ENCODE measurements at regions not wholly inside any gene's neighbourhood (a gene's known extent, or its start where the extent isn't known, plus 50 kb on each side); places are given as distances from the start of the nearest gene placed in this dataset.

DNA sequence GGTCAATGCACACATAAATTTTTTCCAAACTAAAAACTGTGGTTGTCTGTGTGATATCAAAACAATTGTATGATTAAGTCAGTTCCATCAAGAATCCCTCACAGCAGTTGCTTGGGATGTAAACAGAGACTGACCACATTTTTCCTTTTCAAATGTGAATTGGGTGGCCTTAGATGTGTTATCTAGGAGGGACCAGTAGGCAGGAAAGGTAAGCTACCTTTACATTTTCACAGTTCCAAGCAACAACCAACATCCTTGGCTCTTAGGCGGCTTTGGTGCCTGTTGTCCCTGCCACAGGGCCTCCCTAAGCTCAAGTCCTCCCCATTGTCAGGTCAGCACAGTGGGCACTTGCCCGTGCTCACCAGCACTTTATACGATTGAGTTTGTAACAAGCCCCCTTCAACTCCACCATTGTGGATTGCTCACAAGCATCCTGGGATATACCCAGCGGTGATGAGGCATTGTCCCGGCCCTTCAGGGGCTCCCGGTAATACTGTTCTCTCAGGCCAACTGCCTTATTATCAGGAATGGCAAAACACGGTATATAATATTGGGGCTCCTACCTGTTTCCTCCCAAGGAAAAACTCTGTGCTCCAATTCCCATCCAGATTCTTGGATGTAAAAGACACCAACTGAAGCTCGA, 114.9 kb upstream of the ANKRD1 start:
- WGBS (ENCODE audit: insufficient coverage): 92% methylated on average over 8 of the region's 8 CpGs
- no peak overlapping the region for H3K27ac Mint-ChIP-seq
- H3K4me1 ChIP-seq (ENCODE audit: control insufficient read depth, insufficient read depth, low read length): peaks cover 10% of the 10 kb centered on the region

DNA sequence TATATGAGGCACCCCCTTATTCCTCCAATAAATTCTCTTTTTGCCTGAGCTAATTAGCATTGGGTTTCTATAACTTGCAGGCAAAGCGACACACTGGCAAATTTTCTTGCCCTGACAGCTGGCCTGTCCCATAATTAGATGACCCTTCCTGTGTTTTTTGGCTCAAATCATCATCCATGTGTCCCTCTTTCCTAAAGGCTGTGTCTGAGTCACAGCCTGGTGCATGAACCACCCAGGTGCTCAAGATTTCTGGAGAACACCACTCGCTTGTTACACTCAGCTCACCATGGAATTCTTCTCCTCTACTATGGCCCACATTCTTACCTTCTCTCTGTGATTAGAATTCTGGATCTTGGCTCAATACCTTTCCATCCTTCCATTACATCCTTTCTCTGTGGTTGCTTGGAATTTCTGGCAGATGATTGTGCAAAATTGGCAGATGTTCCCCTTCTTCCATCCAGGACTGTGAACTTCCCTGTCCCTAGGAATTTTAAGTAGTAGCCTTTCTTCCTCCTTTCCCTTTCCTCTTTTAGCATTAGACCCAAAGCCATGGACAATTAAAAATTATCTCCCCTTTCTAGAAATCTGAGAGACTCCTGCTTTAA, 116.0 kb upstream of the ANKRD1 start:
- DNase-seq (no peak), ATAC-seq (no peak)
- Histone ChIP-seq H3K9me3 (ENCODE audit: control insufficient read depth, insufficient read depth, low read length) (no peaks in the 10 kb centered on the region), H3K4me3 (ENCODE audit: low read length) (no peak overlapping the region), H3K4me1 (ENCODE audit: control insufficient read depth, insufficient read depth, low read length) (peaks cover 10% of the 10 kb centered on the region), H3K36me3 (ENCODE audit: control insufficient read depth, insufficient read depth, low read length) (no peaks in the 10 kb centered on the region), H3K27ac (ENCODE audit: low read length) (no peak overlapping the region), H3K27me3 (ENCODE audit: control insufficient read depth, insufficient read depth, low read length) (no peaks in the 10 kb centered on the region)
- H3K4me1 Mint-ChIP-seq: peaks cover 12 to 16% of the 10 kb centered on the region in 2 donors
- 95% methylated on average over 2 of the region's 2 CpGs for WGBS (ENCODE audit: insufficient coverage)
- no peaks in the 10 kb centered on the region for H3K36me3 Mint-ChIP-seq
- TF ChIP-seq, protein P1, sequence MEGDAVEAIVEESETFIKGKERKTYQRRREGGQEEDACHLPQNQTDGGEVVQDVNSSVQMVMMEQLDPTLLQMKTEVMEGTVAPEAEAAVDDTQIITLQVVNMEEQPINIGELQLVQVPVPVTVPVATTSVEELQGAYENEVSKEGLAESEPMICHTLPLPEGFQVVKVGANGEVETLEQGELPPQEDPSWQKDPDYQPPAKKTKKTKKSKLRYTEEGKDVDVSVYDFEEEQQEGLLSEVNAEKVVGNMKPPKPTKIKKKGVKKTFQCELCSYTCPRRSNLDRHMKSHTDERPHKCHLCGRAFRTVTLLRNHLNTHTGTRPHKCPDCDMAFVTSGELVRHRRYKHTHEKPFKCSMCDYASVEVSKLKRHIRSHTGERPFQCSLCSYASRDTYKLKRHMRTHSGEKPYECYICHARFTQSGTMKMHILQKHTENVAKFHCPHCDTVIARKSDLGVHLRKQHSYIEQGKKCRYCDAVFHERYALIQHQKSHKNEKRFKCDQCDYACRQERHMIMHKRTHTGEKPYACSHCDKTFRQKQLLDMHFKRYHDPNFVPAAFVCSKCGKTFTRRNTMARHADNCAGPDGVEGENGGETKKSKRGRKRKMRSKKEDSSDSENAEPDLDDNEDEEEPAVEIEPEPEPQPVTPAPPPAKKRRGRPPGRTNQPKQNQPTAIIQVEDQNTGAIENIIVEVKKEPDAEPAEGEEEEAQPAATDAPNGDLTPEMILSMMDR (IDR thresholded peaks at IDR 0.05): no peak
- H3K27ac Mint-ChIP-seq: no peak overlapping the region
- H3K4me3 Mint-ChIP-seq: no peak overlapping the region
- peaks cover 9 to 17% of the 10 kb centered on the region in 2 donors for H3K27me3 Mint-ChIP-seq (ENCODE audit: low read depth in 2 of 2)
- intact Hi-C loops (cut with micrococcal nuclease): no loop called here
- no peaks in the 10 kb centered on the region for H3K9me3 Mint-ChIP-seq

More for the DNA sequence above, 114.9 kb upstream of the ANKRD1 start:
- Mint-ChIP-seq H3K9me3 (no peaks in the 10 kb centered on the region), H3K4me3 (no peak overlapping the region), H3K4me1 (peaks cover 12 to 16% of the 10 kb centered on the region in 2 donors), H3K27me3 (ENCODE audit: low read depth in 2 of 2) (peaks cover 7 to 8% of the 10 kb centered on the region in 2 donors), H3K36me3 (no peaks in the 10 kb centered on the region)
- no peak for DNase-seq
- H3K36me3 ChIP-seq (ENCODE audit: control insufficient read depth, insufficient read depth, low read length): no peaks in the 10 kb centered on the region
- intact Hi-C loops (cut with micrococcal nuclease): no loop called here
- no peaks in the 10 kb centered on the region for H3K9me3 ChIP-seq (ENCODE audit: control insufficient read depth, insufficient read depth, low read length)
- no peak overlapping the region for H3K4me3 ChIP-seq (ENCODE audit: low read length)
- no peak overlapping the region for H3K27ac ChIP-seq (ENCODE audit: low read length)
- TF ChIP-seq, protein P1 (IDR thresholded peaks at IDR 0.05): no peak
- no peaks in the 10 kb centered on the region for H3K27me3 ChIP-seq (ENCODE audit: control insufficient read depth, insufficient read depth, low read length)
- ATAC-seq: no peak

GRCh38 chr10:91038971-91039370, 118.1 kb upstream of the ANKRD1 start:
- no peak overlapping the region for H3K27ac Mint-ChIP-seq
- Histone ChIP-seq H3K9me3 (ENCODE audit: control insufficient read depth, insufficient read depth, low read length) (no peaks in the 10 kb centered on the region), H3K36me3 (ENCODE audit: control insufficient read depth, insufficient read depth, low read length) (no peaks in the 10 kb centered on the region), H3K27ac (ENCODE audit: low read length) (no peak overlapping the region), H3K27me3 (ENCODE audit: control insufficient read depth, insufficient read depth, low read length) (no peaks in the 10 kb centered on the region), H3K4me1 (ENCODE audit: control insufficient read depth, insufficient read depth, low read length) (peaks cover 5% of the 10 kb centered on the region), H3K4me3 (ENCODE audit: low read length) (no peak overlapping the region)
- DNase-seq: no peak
- H3K27me3 Mint-ChIP-seq (ENCODE audit: low read depth in 2 of 2): peaks cover 14 to 23% of the 10 kb centered on the region in 2 donors
- no peaks in the 10 kb centered on the region for H3K9me3 Mint-ChIP-seq
- no peaks in the 10 kb centered on the region for H3K36me3 Mint-ChIP-seq
- no peak for ATAC-seq
- TF ChIP-seq, protein P1 (IDR thresholded peaks at IDR 0.05): no peak
- H3K4me1 Mint-ChIP-seq: peaks cover 6 to 7% of the 10 kb centered on the region in 2 donors
- H3K4me3 Mint-ChIP-seq: no peak overlapping the region
- intact Hi-C loops (cut with micrococcal nuclease): no loop called here
- 87% methylated on average over 3 of the region's 3 CpGs for WGBS (ENCODE audit: insufficient coverage)
